Ectodermal cell (in vitro differentiated cells): ENCODE measurements at regions not wholly inside any gene's neighbourhood (a gene's known extent, or its start where the extent isn't known, plus 50 kb on each side); places are given as distances from the start of the nearest gene placed in this dataset.
"Not testable (repeated sequence)": the region's sequence is repeated elsewhere in the genome, so short reads cannot be mapped to it uniquely, and the experiment has no call there.

Experiments
- H3K27ac ChIP-seq: 2 replicates; pipeline ENCODE4 v1.7.0; 2013; ENCODE audit warnings: mild to moderate bottlenecking, low read depth, low read length; ENCODE audit not compliant: insufficient read depth, poor library complexity, severe bottlenecking
- H3K27me3 ChIP-seq: 2 replicates; pipeline ENCODE4 v1.7.0; 2013; ENCODE audit warnings: mild to moderate bottlenecking, low read length; ENCODE audit not compliant: insufficient read depth, control insufficient read depth, poor library complexity, severe bottlenecking
- H3K36me3 ChIP-seq: one replicate; pipeline ENCODE4 v1.7.0; 2013; ENCODE audit warnings: low read length; ENCODE audit not compliant: control insufficient read depth, insufficient read depth
- H3K4me1 ChIP-seq: one replicate; pipeline ENCODE4 v1.7.0; 2013; ENCODE audit warnings: low read length; ENCODE audit not compliant: control insufficient read depth, insufficient read depth
- H3K4me3 ChIP-seq: 2 replicates; pipeline ENCODE4 v1.7.0; 2013; ENCODE audit warnings: low read depth, low read length, control low read depth; ENCODE audit not compliant: insufficient read depth
- H3K9me3 ChIP-seq: 2 replicates; pipeline ENCODE4 v1.7.0; 2013; ENCODE audit warnings: mild to moderate bottlenecking, low read length, moderate library complexity; ENCODE audit not compliant: control insufficient read depth
- WGBS, 2 experiments: methylation state at CpG; one replicate each; pipeline ENCODE4 v1.1.7; 2013; ENCODE audit warnings: missing lambda C conversion rate in 2 of 2; 5-methylcytosine and 5-hydroxymethylcytosine counted together

DNA sequence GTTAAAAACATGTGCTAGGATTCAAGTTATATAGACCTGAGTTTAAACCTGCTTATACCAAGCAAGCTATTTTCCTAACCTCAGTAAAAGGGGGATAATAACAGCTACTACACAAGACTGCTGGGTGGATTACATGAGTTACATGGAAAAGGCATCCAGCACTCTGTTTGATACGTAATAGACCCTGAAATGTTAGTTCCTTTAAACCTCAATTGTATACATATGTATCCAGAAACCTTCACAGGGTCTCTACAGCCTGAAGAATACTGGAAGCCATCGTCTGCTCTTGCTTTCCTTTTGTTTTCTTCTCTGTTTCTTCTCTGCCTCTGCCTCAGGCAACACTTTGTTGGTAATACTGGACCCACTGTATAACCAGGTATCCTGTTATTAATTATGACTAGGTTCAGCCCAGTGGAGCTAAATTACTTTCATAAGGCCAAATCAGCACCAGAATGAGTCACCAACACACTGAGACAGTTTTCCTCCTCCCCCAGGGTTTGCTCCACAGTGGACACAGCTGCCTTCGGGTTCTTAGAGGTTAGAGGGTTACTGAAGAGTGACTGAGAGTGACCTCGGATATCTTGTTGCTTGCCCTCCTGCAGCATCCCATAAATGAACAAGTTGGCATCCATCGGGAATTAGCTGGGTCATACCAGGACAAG, 127.1 kb downstream of the CAPZA3 start:
- Histone ChIP-seq H3K27ac (no peak overlapping the region), H3K36me3 (no peaks in the 10 kb centered on the region), H3K4me3 (no peak overlapping the region), H3K27me3 (no peaks in the 10 kb centered on the region), H3K4me1 (no peaks in the 10 kb centered on the region), H3K9me3 (no peaks in the 10 kb centered on the region)
- 81 to 85% methylated on average over 5 of the region's 5 CpGs for WGBS, 2 experiments

DNA sequence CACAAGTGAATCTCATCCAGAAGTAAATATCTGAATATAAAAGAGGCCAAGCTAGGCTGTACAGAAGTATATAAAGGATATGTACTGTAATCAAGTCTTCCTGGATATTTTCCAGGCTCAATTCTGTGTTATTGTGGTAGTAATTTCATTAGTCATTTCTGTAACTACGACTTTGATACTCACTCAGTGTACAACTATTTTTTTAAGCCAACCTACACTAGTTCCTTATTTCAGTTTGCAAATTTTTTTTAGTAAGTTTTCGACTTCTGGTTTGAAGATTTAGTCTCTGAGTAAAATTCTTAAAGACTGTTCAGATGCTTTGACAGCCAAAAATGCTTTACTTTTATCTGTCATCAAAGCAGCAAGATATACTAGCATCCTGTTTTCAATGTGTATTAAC, 130.8 kb downstream of the CAPZA3 start:
- Histone ChIP-seq H3K36me3 (no peaks in the 10 kb centered on the region), H3K27me3 (no peaks in the 10 kb centered on the region), H3K27ac (no peak overlapping the region), H3K9me3 (no peaks in the 10 kb centered on the region), H3K4me1 (no peaks in the 10 kb centered on the region), H3K4me3 (no peak overlapping the region)
- 80 to 100% methylated on average over 1 to 2 of the region's 2 CpGs for WGBS, 2 experiments

DNA sequence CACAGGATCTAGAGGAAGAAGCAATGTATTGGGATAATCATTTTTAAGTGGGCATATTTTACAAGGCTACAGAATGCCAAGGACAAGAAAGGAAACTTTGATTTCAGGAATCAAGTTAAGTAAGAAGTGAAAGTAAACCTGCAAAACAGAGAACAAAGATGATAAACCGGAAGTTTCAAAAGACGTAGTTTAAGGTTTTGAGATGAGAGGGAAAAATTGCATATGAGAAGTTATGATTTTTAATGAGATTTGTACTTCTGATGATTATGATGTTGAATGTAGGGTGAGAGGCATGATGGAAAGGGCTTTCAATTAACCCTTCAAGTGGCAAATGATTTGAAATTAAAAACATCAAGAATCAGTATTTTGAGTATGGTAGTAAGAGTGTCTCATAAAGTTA, 134.9 kb downstream of the CAPZA3 start:
- no peaks in the 10 kb centered on the region for H3K9me3 ChIP-seq
- no peaks in the 10 kb centered on the region for H3K4me1 ChIP-seq
- H3K36me3 ChIP-seq: no peaks in the 10 kb centered on the region
- no peak overlapping the region for H3K4me3 ChIP-seq
- WGBS, 2 experiments: 66 to 73% methylated on average over 2 of the region's 2 CpGs
- no peak overlapping the region for H3K27ac ChIP-seq
- no peaks in the 10 kb centered on the region for H3K27me3 ChIP-seq

DNA sequence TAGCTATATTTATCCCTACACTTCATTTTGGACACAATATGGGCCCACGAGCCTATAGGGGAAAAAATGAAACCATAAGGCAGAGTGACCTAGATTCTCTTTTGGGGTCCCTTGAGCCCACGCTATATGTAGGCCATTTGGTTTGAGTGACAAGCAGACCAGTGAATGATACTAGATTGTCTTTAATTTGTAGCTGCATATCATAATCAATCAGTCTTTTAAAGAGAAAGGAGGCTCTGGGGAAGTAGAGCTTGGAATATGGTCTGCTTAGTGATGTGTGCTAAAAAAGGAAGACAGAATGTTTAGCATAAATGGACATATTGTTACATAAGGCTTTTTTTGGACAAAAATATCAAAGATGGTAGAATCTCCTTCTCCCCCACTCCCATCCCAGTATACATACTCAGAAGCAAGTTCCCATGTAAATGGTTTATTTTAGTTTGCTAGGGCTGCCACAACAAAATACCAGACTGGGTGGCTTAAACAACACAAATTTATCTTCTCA, 140.8 kb downstream of the CAPZA3 start:
- no peaks in the 10 kb centered on the region for H3K36me3 ChIP-seq
- H3K27ac ChIP-seq: no peak overlapping the region
- no peaks in the 10 kb centered on the region for H3K4me1 ChIP-seq
- no peaks in the 10 kb centered on the region for H3K27me3 ChIP-seq
- H3K4me3 ChIP-seq: no peak overlapping the region
- 96 to 97% methylated on average over 2 of the region's 2 CpGs for WGBS, 2 experiments
- H3K9me3 ChIP-seq: no peaks in the 10 kb centered on the region

DNA sequence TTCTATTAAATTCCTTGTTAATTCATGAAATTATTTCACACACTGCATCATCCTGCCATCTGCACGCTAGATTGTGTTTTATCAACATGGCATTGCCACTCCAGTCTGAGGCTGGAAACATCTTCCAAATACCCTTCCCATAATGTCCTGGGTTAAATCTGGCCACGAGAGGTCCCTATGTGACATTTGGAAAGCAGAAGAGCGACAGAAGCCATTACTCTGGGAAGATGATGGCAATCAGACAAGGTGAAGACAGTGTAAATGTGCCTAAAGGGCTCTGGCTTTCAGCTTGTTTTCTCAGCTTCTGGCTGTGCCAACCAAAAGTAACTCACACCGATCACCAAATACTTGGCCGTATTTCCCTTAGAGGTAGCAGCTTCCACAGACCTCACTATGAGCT, 144.8 kb downstream of the CAPZA3 start:
- 84% methylated on average over 5 of the region's 5 CpGs for WGBS, 2 experiments
- Histone ChIP-seq H3K36me3 (no peaks in the 10 kb centered on the region), H3K9me3 (no peaks in the 10 kb centered on the region), H3K27ac (no peak overlapping the region), H3K4me3 (no peak overlapping the region), H3K4me1 (peaks cover under 1% of the 10 kb centered on the region), H3K27me3 (no peaks in the 10 kb centered on the region)

DNA sequence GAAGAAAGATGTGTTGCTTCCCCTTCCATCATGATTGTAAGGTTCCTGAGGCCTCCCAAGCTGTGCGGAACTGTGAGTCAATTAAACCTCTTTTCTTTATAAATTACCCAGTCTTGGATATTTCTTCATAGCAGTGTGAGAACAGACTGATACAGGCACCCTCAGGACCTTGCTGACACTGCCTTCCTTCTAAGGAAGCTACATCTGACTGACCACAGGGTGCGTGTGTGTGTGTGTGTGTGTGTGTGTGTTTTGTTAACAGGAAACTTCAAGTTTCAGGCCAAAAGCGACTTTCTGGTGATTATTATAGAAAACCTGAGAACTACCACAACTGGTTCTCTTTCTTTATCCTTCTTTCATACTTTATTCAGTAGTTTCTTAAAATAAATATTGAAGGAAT, 149.0 kb downstream of the CAPZA3 start:
- Histone ChIP-seq H3K36me3 (no peaks in the 10 kb centered on the region), H3K4me3 (no peak overlapping the region), H3K4me1 (peaks cover 4% of the 10 kb centered on the region), H3K27me3 (no peaks in the 10 kb centered on the region), H3K27ac (no peak overlapping the region), H3K9me3 (no peaks in the 10 kb centered on the region)
- 65 to 85% methylated on average over 2 of the region's 3 CpGs for WGBS, 2 experiments

DNA sequence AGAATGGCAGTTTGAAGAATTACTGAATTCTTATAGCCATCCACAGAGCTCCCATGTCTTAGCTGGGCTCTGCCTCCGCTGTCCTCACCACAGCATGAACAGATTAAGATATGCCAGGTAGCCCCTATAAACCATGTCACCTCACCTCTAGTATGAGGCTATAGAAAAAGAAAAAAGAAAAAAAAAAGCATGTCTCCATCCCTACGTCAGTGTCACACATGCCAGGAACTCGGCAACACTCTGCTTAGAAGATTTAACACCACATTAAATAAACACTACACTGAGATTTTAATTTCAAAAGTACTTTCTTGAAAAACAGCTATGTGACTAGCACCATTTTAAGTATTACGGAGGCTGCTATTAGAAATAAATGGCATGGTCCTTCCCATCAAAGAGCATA, 149.4 kb downstream of the CAPZA3 start:
- no peaks in the 10 kb centered on the region for H3K9me3 ChIP-seq
- no peaks in the 10 kb centered on the region for H3K27me3 ChIP-seq
- peaks cover 4% of the 10 kb centered on the region for H3K4me1 ChIP-seq
- WGBS, 2 experiments: 95% methylated on average over 4 of the region's 4 CpGs
- no peaks in the 10 kb centered on the region for H3K36me3 ChIP-seq
- H3K4me3 ChIP-seq: no peak overlapping the region
- H3K27ac ChIP-seq: no peak overlapping the region

DNA sequence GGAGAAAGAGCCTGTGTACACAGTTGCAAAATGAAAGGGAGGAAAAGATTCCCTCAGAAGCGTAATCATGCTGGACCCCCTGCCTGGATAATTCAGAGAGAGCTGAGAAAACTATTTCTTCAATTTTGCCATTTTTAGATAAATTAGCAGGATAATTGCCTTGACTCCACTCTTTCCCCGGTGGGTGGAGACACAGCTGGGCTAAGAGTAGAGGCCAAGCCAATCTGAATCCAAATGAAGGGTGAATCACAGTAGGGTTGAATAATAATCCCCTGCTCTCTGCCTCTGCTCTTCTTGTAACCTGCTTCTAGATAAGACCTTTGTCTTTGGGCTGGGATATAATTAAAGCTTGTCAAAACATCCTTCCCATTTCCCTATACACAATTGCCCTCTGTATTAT, 150.1 kb downstream of the CAPZA3 start:
- H3K4me1 ChIP-seq: peaks cover 4% of the 10 kb centered on the region
- no peaks in the 10 kb centered on the region for H3K9me3 ChIP-seq
- H3K4me3 ChIP-seq: no peak overlapping the region
- no peaks in the 10 kb centered on the region for H3K27me3 ChIP-seq
- 36 to 55% methylated on average over 2 of the region's 2 CpGs for WGBS, 2 experiments
- H3K36me3 ChIP-seq: no peaks in the 10 kb centered on the region
- H3K27ac ChIP-seq: no peak overlapping the region

DNA sequence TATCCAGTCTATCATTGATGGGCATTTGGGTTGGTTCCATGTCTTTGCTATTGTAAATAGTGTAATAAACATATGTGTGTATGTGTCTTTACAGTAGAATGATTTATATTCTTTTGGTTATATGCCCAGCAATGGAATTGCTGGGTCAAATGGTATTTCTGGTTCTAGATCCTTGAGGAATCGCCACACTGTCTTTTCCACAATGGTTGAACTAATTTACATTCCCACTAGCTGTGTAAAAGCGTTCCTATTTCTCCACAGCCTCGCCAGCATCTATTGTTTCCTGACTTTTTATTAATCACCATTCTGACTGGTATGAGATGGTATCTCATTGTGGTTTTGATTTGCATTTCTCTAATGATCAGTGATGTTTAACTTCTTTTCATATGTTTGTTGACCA, 152.7 kb downstream of the CAPZA3 start:
- WGBS, 2 experiments: 94 to 96% methylated on average over 3 of the region's 3 CpGs

DNA sequence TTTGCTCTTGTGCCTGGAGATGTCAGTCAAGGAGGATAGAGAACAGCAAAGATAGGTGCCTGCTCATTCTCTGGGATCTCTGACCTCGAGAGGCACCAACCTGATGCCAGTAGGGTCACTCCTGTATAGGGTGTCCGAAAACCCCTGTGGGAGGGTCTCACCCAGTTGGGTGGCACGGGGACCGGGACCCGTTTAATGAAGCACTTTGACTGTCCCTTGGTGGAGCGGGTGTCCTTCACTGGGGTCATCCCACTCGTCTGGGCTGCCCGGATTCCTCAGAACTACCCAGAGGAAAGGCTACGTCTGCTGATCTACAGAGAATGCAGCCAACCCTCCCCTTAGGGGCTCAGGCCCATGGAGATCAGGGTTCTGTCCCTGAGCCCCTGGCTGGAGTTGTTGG, 157.6 kb downstream of the CAPZA3 start:
- 93% methylated on average over 9 of the region's 9 CpGs for WGBS, 2 experiments
- no peak overlapping the region for H3K27ac ChIP-seq
- H3K4me1 ChIP-seq: peaks cover 7% of the 10 kb centered on the region
- no peaks in the 10 kb centered on the region for H3K27me3 ChIP-seq
- H3K4me3 ChIP-seq: no peak overlapping the region
- no peaks in the 10 kb centered on the region for H3K36me3 ChIP-seq
- no peaks in the 10 kb centered on the region for H3K9me3 ChIP-seq

More for the DNA sequence above, 152.7 kb downstream of the CAPZA3 start:
- not testable (repeated sequence) for H3K27ac ChIP-seq, H3K27me3 ChIP-seq, H3K36me3 ChIP-seq, H3K9me3 ChIP-seq, H3K4me1 ChIP-seq, H3K4me3 ChIP-seq

DNA sequence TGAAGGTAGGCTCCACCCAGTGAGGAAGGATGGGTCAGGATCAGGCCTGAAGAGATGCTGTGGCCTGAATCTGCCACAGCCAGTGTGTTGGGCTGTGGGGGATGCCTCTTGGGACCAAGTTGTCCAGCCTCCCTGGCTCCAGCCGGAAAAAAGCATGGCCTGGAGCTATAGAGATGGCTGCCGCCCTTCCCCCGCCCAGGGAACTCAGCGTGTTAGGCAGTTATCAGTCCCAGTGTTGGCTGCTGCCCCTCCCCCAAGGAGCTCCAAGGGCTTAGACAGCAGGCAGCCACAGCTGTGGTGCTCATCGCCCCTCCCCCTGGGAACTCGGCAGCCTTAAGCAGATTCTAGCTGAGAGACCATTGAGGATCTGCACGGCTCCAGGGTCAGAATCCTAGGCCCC, 158.0 kb downstream of the CAPZA3 start:
- no peaks in the 10 kb centered on the region for H3K36me3 ChIP-seq
- no peak overlapping the region for H3K27ac ChIP-seq
- no peaks in the 10 kb centered on the region for H3K27me3 ChIP-seq
- WGBS, 2 experiments: 65 to 68% methylated on average over 7 of the region's 7 CpGs
- no peaks in the 10 kb centered on the region for H3K9me3 ChIP-seq
- peaks cover 7% of the 10 kb centered on the region for H3K4me1 ChIP-seq
- H3K4me3 ChIP-seq: no peak overlapping the region
